B cell (primary cell): ENCODE measurements at regions not wholly inside any gene's neighbourhood (a gene's known extent, or its start where the extent isn't known, plus 50 kb on each side); places are given as distances from the start of the nearest gene placed in this dataset.

ENCODE experiments used
- ATAC-seq: fragments of 200-7000 bp; cut with Tn5 transposase; one replicate; pipeline ENCODE4 v1.10.0; 2021; ENCODE audit warnings: low read depth, mild to moderate bottlenecking, moderate number of reproducible peaks, moderate library complexity
- CTCF ChIA-PET: fragments of 350-600 bp; sonication (Branson Sonifier 250); formaldehyde crosslinking; loops from one replicate; lab custom pipeline; 2021; ENCODE audit warnings: antibody characterized with exemption, inconsistent platforms; lab: Charles Lee
- POLR2A ChIA-PET: fragments of 350-600 bp; sonication (Branson Sonifier 250); formaldehyde crosslinking; loops from one replicate; lab custom pipeline; 2021; ENCODE audit warnings: antibody characterized with exemption; lab: Charles Lee
- DNase-seq: peaks from one replicate; pipeline ENCODE4 v3.0.0; 2013
- H2AFZ ChIP-seq: 2 replicates; pipeline ENCODE4 v1.6.1; 2012; ENCODE audit warnings: mild to moderate bottlenecking, low read depth, low read length; ENCODE audit not compliant: insufficient read depth, poor library complexity, severe bottlenecking
- H3K27ac ChIP-seq, 2 donors: 1 replicate in 1 of 2; 2 replicates in 1 of 2; pipeline ENCODE4 v1.5.1; 2012 to 2013; ENCODE audit warnings: low read length in 2 of 2, mild to moderate bottlenecking in 2 of 2, moderate library complexity in 1 of 2
- H3K27me3 ChIP-seq, 4 experiments: fragments of 200-600 bp in 1 of 4; sonication (generic) in 1 of 4; replicated peaks in 1 of 4; 1 replicate in 2 of 4; 2 replicates in 2 of 4; pipeline versions ENCODE4 v1.6.1 to v1.7.0; 2013 to 2016; ENCODE audit warnings: low read length in 3 of 4, mild to moderate bottlenecking in 2 of 4, mixed read lengths in 1 of 4, moderate library complexity in 1 of 4; ENCODE audit not compliant: insufficient read depth in 4 of 4, control insufficient read depth in 3 of 4; ENCODE audit errors: control extremely low read depth in 1 of 4
- H3K36me3 ChIP-seq, 2 experiments: replicated peaks in 1 of 2; 1 replicate in 1 of 2; 2 replicates in 1 of 2; pipeline versions ENCODE4 v1.6.1 to v1.7.1; 2013; ENCODE audit warnings: low read length in 1 of 2; ENCODE audit not compliant: insufficient read depth in 2 of 2, control insufficient read depth in 1 of 2; ENCODE audit errors: control extremely low read depth in 1 of 2, extremely low read depth in 1 of 2
- H3K4me1 ChIP-seq, 2 donors: fragments of 200-600 bp in 1 of 2; sonication (generic) in 1 of 2; 1 replicate in 1 of 2; 2 replicates in 1 of 2; pipeline versions ENCODE4 v1.5.1 to v1.6.1; 2013 to 2017; ENCODE audit warnings: low read length in 2 of 2; ENCODE audit not compliant: control insufficient read depth in 2 of 2, insufficient read depth in 2 of 2
- H3K4me2 ChIP-seq: replicated peaks from 2 replicates; pipeline ENCODE3; 2012; ENCODE audit warnings: mild to moderate bottlenecking, low read depth, low read length; ENCODE audit not compliant: poor library complexity, severe bottlenecking
- H3K4me3 ChIP-seq, 5 experiments: fragments of 200-600 bp in 1 of 5; sonication (generic) in 1 of 5; 1 replicate in 3 of 5; 2 replicates in 2 of 5; pipeline versions ENCODE4 v1.5.1 to v1.7.0; 2011 to 2016; ENCODE audit warnings: low read length in 4 of 5, mild to moderate bottlenecking in 4 of 5, low read depth in 2 of 5, control low read depth in 1 of 5, moderate library complexity in 1 of 5; ENCODE audit not compliant: insufficient read depth in 1 of 5; ENCODE audit errors: control extremely low read depth in 1 of 5, extremely low read depth in 1 of 5
- H3K79me2 ChIP-seq: fragments of 200-600 bp; sonication (generic); one replicate; pipeline ENCODE4 v1.6.0; 2016; ENCODE audit warnings: low read length; ENCODE audit not compliant: control insufficient read depth, insufficient read depth
- H3K9ac ChIP-seq: fragments of 200-600 bp; sonication (generic); 2 replicates; pipeline ENCODE4 v1.6.1; 2017; ENCODE audit warnings: mild to moderate bottlenecking, low read length, moderate library complexity
- H3K9me3 ChIP-seq, 3 donors: one replicate each; pipeline versions ENCODE4 v1.6.1 to v1.7.1; 2013; ENCODE audit warnings: low read length in 2 of 3; ENCODE audit not compliant: control insufficient read depth in 2 of 3, insufficient read depth in 1 of 3; ENCODE audit errors: control extremely low read depth in 1 of 3
- H4K20me1 ChIP-seq: 2 replicates; pipeline ENCODE4 v1.6.0; 2012; ENCODE audit warnings: mild to moderate bottlenecking, low read length; ENCODE audit not compliant: insufficient read depth, control insufficient read depth, poor library complexity, severe bottlenecking
- H3K27ac Mint-ChIP-seq: one replicate; pipeline ENCODE4 v1.8.0; 2021; ENCODE audit warnings: mixed read lengths
- H3K27me3 Mint-ChIP-seq: one replicate; pipeline ENCODE4 v1.8.0; 2021; ENCODE audit warnings: mixed read lengths
- H3K4me1 Mint-ChIP-seq: one replicate; pipeline ENCODE4 v1.8.0; 2021; ENCODE audit warnings: mixed read lengths
- H3K4me3 Mint-ChIP-seq: one replicate; pipeline ENCODE4 v1.8.0; 2021; ENCODE audit warnings: mixed read lengths
- H3K9me3 Mint-ChIP-seq: one replicate; pipeline ENCODE4 v1.8.0; 2022; ENCODE audit warnings: mixed read lengths; ENCODE audit not compliant: insufficient read depth
- EZH2 ChIP-seq: IDR thresholded peaks from 2 replicates; pipeline ENCODE4 v1.6.1; 2012; ENCODE audit warnings: borderline replicate concordance, low read depth, mild to moderate bottlenecking, moderate library complexity, low read length; ENCODE audit not compliant: insufficient read depth, poor library complexity, severe bottlenecking
- WGBS: methylation state at CpG from one replicate; pipeline ENCODE4 v1.1.5; 2013; ENCODE audit warnings: missing lambda C conversion rate; ENCODE audit not compliant: insufficient coverage; 5-methylcytosine and 5-hydroxymethylcytosine counted together
- intact Hi-C: fragments of 100-400 bp; cut with micrococcal nuclease; formaldehyde crosslinking; loops from one replicate; pipeline ENCODE4 v1.10.0; 2022
- TF ChIP-seq, protein P1 (sequence below): fragments of 200-600 bp; IDR thresholded peaks from one replicate; pipeline ENCODE4 v1.8.0; 2022; ENCODE audit warnings: antibody characterized with exemption, mild to moderate bottlenecking

DNA sequence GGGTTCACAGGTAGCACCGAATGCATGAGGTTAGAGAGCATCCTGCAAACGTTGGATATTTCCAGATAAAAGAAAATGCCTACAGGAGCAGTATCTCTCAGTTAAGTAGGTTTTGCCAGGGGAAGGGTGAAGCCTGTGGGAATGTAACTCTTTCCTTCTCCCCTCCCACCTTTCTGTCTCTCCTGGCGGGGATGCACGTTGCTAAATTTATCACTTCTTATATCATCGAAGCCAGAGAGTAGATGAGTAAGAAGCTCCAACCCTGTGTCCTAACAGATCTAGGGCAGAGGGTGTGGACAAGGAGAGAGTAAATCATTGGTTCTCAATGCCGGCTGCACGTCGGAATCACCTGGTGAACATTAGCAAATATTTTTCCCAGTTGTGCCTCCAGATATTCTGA, 457.5 kb downstream of the ENC1 start:
- Histone ChIP-seq H3K4me3 (no peak overlapping the region), H3K27me3 (no peaks in the 10 kb centered on the region), H2AFZ (no peak overlapping the region), H3K4me1 (no peaks in the 10 kb centered on the region), H4K20me1 (no peaks in the 10 kb centered on the region), H3K79me2 (no peaks in the 10 kb centered on the region), H3K27ac (no peak overlapping the region), H3K9me3 (no peaks in the 10 kb centered on the region), H3K36me3 (no peaks in the 10 kb centered on the region), H3K4me2 (no peak overlapping the region), H3K9ac (no peak overlapping the region)
- POLR2A ChIA-PET: no interaction called here
- Mint-ChIP-seq H3K9me3 (no peaks in the 10 kb centered on the region), H3K27ac (no peak overlapping the region), H3K4me3 (no peak overlapping the region), H3K27me3 (peaks cover 6% of the 10 kb centered on the region), H3K4me1 (no peaks in the 10 kb centered on the region)
- intact Hi-C loops: no loop called here
- TF ChIP-seq, protein P1, sequence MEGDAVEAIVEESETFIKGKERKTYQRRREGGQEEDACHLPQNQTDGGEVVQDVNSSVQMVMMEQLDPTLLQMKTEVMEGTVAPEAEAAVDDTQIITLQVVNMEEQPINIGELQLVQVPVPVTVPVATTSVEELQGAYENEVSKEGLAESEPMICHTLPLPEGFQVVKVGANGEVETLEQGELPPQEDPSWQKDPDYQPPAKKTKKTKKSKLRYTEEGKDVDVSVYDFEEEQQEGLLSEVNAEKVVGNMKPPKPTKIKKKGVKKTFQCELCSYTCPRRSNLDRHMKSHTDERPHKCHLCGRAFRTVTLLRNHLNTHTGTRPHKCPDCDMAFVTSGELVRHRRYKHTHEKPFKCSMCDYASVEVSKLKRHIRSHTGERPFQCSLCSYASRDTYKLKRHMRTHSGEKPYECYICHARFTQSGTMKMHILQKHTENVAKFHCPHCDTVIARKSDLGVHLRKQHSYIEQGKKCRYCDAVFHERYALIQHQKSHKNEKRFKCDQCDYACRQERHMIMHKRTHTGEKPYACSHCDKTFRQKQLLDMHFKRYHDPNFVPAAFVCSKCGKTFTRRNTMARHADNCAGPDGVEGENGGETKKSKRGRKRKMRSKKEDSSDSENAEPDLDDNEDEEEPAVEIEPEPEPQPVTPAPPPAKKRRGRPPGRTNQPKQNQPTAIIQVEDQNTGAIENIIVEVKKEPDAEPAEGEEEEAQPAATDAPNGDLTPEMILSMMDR: no peak
- CTCF ChIA-PET: no interaction called here
- ATAC-seq (no peak), DNase-seq (no peak)
- WGBS: 100% methylated on average over 3 of the region's 8 CpGs

DNA sequence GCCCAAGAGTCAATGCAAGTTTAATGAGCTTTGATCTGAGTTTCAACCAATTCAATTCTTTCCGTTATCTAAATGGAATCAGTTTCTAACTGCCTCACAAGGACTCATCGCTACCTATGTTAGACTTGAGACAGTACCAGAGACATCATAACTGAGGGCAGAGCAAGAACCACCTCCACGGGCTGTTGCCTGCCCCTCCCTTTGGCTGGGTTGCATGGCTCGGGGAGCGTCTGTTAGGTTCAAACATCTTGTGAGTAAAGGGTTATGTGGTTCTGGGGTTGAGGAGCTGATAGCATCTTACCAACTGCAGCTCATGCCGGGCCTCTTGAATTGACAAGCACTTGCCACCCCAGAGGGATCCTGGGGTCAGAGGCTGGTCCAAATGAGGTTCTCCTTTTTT, 457.9 kb downstream of the ENC1 start:
- Histone ChIP-seq H3K4me2 (no peak overlapping the region), H3K36me3 (no peaks in the 10 kb centered on the region), H3K27me3 (no peaks in the 10 kb centered on the region), H3K4me1 (no peaks in the 10 kb centered on the region), H3K9ac (no peak overlapping the region), H3K79me2 (no peaks in the 10 kb centered on the region), H3K4me3 (no peak overlapping the region), H2AFZ (no peak overlapping the region), H3K9me3 (no peaks in the 10 kb centered on the region), H3K27ac (no peak overlapping the region), H4K20me1 (no peaks in the 10 kb centered on the region)
- Mint-ChIP-seq H3K4me3 (no peak overlapping the region), H3K27ac (no peak overlapping the region), H3K9me3 (no peaks in the 10 kb centered on the region), H3K27me3 (peaks cover 6% of the 10 kb centered on the region), H3K4me1 (no peaks in the 10 kb centered on the region)
- ChIA-PET POLR2A (no interaction called here), CTCF (no interaction called here)
- ATAC-seq (no peak), DNase-seq (no peak)
- 85% methylated on average over 2 of the region's 6 CpGs for WGBS
- intact Hi-C loops: no loop called here
- no peak for TF ChIP-seq EZH2
- TF ChIP-seq, protein P1: no peak
